Neural cell (in vitro differentiated cells): ENCODE measurements at regions not wholly inside any gene's neighbourhood (a gene's known extent, or its start where the extent isn't known, plus 50 kb on each side); places are given as distances from the start of the nearest gene placed in this dataset.

ENCODE experiments used
- EP300 ChIP-seq: fragments of 450-650 bp; conservative IDR thresholded peaks from 2 replicates; pipeline ENCODE4 v1.6.1; 2014; ENCODE audit warnings: antibody characterized with exemption, mild to moderate bottlenecking, moderate library complexity; ENCODE audit not compliant: poor library complexity, severe bottlenecking
- TF ChIP-seq, protein P1 (sequence below): fragments of 450-650 bp; IDR thresholded peaks from 2 replicates; pipeline ENCODE4 v1.5.1; 2014; ENCODE audit warnings: antibody characterized with exemption, mild to moderate bottlenecking, moderate library complexity; ENCODE audit not compliant: poor library complexity, severe bottlenecking

DNA sequence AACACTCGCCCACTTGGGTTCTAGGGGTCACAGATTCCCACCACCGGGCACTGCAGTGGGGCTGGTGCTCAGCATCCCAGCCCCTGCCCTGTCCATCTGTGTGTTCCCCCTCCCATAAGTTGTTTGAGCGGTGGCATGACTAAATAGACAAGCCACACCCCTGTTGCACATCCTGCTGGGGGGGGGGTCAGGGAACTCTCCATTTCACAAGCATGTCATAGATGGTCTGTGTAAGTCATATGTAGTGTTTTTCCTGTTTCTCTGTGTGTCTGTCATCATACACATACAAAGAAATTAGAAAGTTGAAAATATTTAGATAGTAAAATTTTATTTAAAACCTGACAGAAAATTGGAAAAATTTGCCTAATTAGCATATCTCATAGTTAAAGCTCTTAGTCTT lies 270.2 kb downstream of the IPO8 start:
- TF ChIP-seq, protein P1, sequence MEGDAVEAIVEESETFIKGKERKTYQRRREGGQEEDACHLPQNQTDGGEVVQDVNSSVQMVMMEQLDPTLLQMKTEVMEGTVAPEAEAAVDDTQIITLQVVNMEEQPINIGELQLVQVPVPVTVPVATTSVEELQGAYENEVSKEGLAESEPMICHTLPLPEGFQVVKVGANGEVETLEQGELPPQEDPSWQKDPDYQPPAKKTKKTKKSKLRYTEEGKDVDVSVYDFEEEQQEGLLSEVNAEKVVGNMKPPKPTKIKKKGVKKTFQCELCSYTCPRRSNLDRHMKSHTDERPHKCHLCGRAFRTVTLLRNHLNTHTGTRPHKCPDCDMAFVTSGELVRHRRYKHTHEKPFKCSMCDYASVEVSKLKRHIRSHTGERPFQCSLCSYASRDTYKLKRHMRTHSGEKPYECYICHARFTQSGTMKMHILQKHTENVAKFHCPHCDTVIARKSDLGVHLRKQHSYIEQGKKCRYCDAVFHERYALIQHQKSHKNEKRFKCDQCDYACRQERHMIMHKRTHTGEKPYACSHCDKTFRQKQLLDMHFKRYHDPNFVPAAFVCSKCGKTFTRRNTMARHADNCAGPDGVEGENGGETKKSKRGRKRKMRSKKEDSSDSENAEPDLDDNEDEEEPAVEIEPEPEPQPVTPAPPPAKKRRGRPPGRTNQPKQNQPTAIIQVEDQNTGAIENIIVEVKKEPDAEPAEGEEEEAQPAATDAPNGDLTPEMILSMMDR, result no peak
- no peak for TF ChIP-seq EP300
